D721Med (cell line): ENCODE measurements at regions not wholly inside any gene's neighbourhood (a gene's known extent, or its start where the extent isn't known, plus 50 kb on each side); places are given as distances from the start of the nearest gene placed in this dataset.

Experiments used
- DNase-seq: peaks from one replicate; pipeline ENCODE4 v3.0.0; 2011; ENCODE audit warnings: low spot score; ENCODE audit not compliant: insufficient read length
- FAIRE-seq: peaks from 2 replicates; lab custom pipeline; 2011; peaks lifted over from hg19 to GRCh38; lab: Jason Lieb, UNC
- TF ChIP-seq, protein P1 (sequence below): IDR thresholded peaks from 2 replicates; pipeline ENCODE4 v1.5.1; 2012; ENCODE audit warnings: mild to moderate bottlenecking, control low read depth; ENCODE audit not compliant: insufficient read depth; ENCODE audit errors: missing control alignments

DNA sequence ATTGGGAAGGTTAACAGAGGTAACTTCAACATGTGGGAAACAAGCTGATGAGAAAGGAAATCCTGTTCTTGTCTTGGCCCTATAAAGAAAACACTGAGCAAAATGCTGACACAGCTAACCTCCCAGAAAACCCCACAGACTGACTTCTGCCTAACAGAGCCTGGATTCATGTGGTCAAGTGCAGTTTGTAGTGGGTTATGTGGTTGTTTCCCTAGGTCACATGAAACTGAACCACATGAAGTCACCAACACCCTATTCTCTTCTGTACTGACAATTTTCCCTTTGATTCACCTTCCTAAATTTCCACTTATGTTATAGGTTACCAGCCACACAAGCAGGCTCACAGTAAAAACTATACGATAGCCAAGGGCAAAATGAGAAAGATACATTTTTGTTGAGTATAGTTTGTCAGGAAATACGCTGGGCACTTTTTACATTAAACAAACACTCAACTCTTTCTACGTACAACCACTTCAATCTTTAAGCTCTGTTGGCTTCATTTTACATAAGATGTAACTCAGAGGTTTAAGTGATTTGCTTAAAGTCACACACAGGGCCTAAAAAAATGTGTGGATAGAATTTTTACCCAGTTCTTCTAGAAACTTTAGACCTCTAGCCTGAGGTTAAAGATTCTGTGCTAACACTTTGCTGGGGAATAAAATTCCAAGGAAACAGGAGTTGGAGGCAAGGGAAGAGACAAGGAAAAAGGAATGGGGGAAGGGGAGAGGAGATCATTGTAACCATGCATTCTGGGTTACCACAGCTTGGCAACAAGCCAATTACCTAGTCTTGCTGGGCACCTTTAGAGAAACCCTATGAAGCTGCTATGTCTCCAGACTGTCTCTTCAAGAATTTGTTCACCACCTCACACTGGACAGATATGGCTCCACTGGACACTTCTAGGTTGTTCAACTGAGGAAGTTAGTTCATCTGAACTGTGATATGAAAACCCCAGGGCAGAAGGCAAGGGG, 601.6 kb upstream of the USP24 start:
- DNase-seq: no peak
- no peak for FAIRE-seq
- TF ChIP-seq, protein P1, sequence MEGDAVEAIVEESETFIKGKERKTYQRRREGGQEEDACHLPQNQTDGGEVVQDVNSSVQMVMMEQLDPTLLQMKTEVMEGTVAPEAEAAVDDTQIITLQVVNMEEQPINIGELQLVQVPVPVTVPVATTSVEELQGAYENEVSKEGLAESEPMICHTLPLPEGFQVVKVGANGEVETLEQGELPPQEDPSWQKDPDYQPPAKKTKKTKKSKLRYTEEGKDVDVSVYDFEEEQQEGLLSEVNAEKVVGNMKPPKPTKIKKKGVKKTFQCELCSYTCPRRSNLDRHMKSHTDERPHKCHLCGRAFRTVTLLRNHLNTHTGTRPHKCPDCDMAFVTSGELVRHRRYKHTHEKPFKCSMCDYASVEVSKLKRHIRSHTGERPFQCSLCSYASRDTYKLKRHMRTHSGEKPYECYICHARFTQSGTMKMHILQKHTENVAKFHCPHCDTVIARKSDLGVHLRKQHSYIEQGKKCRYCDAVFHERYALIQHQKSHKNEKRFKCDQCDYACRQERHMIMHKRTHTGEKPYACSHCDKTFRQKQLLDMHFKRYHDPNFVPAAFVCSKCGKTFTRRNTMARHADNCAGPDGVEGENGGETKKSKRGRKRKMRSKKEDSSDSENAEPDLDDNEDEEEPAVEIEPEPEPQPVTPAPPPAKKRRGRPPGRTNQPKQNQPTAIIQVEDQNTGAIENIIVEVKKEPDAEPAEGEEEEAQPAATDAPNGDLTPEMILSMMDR: no peak

GRCh38 chr1:55815745-55816455, 600.7 kb upstream of the USP24 start:
- FAIRE-seq (no peak), DNase-seq (no peak)
- TF ChIP-seq, protein P1: no peak

DNA sequence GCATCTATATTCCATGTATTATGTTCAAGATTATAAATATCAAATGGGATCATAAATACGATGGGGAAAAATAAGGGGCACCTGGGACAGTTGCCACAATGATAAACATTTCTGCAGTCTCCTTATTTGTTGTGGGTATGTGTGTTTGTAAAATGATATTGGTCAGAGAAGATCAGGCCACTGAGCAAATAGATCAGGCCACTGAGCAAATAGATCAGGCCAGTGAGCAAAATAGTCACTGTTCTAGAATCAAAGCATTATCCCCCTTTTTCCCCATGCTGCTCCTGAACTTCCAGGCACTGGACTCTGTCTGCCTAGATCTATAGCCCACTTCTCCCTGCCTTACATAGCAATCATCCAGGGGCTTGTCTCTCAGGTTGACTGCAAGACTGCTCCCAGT, 599.8 kb upstream of the USP24 start:
- TF ChIP-seq, protein P1: no peak
- DNase-seq (no peak), FAIRE-seq (no peak)

GRCh38 chr1:55813618-55814017, 598.5 kb upstream of the USP24 start:
- FAIRE-seq (no peak), DNase-seq (no peak)
- TF ChIP-seq, protein P1: no peak

DNA sequence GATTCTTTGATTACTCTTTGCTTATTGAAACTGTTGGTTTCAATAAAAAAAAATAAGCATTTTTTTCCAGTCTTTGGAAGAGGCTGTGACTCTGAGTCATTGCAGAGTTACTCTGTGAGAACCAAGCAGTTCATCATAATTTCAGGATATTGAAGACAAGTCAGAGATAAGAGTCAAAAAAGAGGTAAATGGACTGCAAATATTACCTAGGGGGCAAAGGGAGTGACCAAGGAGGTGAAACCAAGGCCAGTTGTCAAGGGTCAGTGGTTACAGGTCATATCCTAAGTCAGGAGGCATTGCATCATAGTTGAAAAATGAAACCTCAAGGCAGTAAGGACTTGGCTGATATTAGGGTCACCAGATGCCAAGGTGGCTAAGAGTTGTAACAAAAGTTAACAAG, 597.1 kb upstream of the USP24 start:
- TF ChIP-seq, protein P1: no peak
- DNase-seq (no peak), FAIRE-seq (no peak)

- TF ChIP-seq, protein P1: no peak
- FAIRE-seq (no peak), DNase-seq (no peak)
Observed at GRCh38 chr1:55808263-55808662, 593.1 kb upstream of the USP24 start.

GRCh38 chr1:55803429-55803828, 588.3 kb upstream of the USP24 start:
- TF ChIP-seq, protein P1: no peak
- FAIRE-seq (no peak), DNase-seq (no peak)
